Upper lobe of right lung (tissue), 1 donor: ENCODE measurements at regions not wholly inside any gene's neighbourhood (a gene's known extent, or its start where the extent isn't known, plus 50 kb on each side); places are given as distances from the start of the nearest gene placed in this dataset.

Experiments used
- ATAC-seq: fragments of 200-7000 bp; cut with Tn5 transposase; one replicate; pipeline ENCODE4 v1.9.1; 2020; ENCODE audit warnings: mild to moderate bottlenecking, moderate library complexity
- DNase-seq: peaks from one replicate; pipeline ENCODE4 v3.0.0-alpha.2; 2020
- H3K27ac ChIP-seq: fragments of 200-600 bp; one replicate; pipeline ENCODE4 v1.8.0; 2022
- H3K27me3 ChIP-seq: fragments of 200-600 bp; one replicate; pipeline ENCODE4 v1.8.0; 2022; ENCODE audit warnings: mild to moderate bottlenecking
- H3K36me3 ChIP-seq: fragments of 200-600 bp; one replicate; pipeline ENCODE4 v1.8.0; 2022
- H3K4me1 ChIP-seq: fragments of 200-600 bp; one replicate; pipeline ENCODE4 v1.8.0; 2022
- H3K4me3 ChIP-seq: fragments of 200-600 bp; one replicate; pipeline ENCODE4 v1.8.0; 2022; ENCODE audit warnings: mild to moderate bottlenecking
- H3K9me3 ChIP-seq: fragments of 200-600 bp; one replicate; pipeline ENCODE4 v1.8.0; 2022
- intact Hi-C: fragments of 100-400 bp; cut with DNase I; formaldehyde crosslinking; loops from one replicate; pipeline ENCODE4 v1.11.0; 2022
- TF ChIP-seq, protein P1 (sequence below): fragments of 200-600 bp; IDR thresholded peaks from one replicate; pipeline ENCODE4 v1.8.0; 2022; ENCODE audit warnings: antibody characterized with exemption
- donor health status: DM: no; HTN: yes; CAD: no; lungs with severe emphysema.

- H3K4me3 ChIP-seq: no peak overlapping the region
- H3K27me3 ChIP-seq: no peaks in the 10 kb centered on the region
- TF ChIP-seq, protein P1, sequence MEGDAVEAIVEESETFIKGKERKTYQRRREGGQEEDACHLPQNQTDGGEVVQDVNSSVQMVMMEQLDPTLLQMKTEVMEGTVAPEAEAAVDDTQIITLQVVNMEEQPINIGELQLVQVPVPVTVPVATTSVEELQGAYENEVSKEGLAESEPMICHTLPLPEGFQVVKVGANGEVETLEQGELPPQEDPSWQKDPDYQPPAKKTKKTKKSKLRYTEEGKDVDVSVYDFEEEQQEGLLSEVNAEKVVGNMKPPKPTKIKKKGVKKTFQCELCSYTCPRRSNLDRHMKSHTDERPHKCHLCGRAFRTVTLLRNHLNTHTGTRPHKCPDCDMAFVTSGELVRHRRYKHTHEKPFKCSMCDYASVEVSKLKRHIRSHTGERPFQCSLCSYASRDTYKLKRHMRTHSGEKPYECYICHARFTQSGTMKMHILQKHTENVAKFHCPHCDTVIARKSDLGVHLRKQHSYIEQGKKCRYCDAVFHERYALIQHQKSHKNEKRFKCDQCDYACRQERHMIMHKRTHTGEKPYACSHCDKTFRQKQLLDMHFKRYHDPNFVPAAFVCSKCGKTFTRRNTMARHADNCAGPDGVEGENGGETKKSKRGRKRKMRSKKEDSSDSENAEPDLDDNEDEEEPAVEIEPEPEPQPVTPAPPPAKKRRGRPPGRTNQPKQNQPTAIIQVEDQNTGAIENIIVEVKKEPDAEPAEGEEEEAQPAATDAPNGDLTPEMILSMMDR: no peak
- H3K9me3 ChIP-seq: no peaks in the 10 kb centered on the region
- H3K27ac ChIP-seq: no peak overlapping the region
- no peaks in the 10 kb centered on the region for H3K4me1 ChIP-seq
- intact Hi-C loops: no loop called here
- no peaks in the 10 kb centered on the region for H3K36me3 ChIP-seq
- DNase-seq (no peak), ATAC-seq (no peak)
Measured at GRCh38 chr7:32250471-32251260, 180.5 kb upstream of the PDE1C start.

GRCh38 chr7:32250003-32250402 lies 179.8 kb upstream of the PDE1C start:
- intact Hi-C loops: no loop called here
- no peak for ATAC-seq
- no peak for DNase-seq
- Histone ChIP-seq H3K27ac (no peak overlapping the region), H3K36me3 (no peaks in the 10 kb centered on the region), H3K4me3 (no peak overlapping the region), H3K4me1 (no peaks in the 10 kb centered on the region), H3K27me3 (no peaks in the 10 kb centered on the region), H3K9me3 (no peaks in the 10 kb centered on the region)
- TF ChIP-seq, protein P1: no peak

- no peaks in the 10 kb centered on the region for H3K4me1 ChIP-seq
- DNase-seq (no peak), ATAC-seq (no peak)
- TF ChIP-seq, protein P1: no peak
- H3K36me3 ChIP-seq: no peaks in the 10 kb centered on the region
- H3K27me3 ChIP-seq: no peaks in the 10 kb centered on the region
- intact Hi-C loops: no loop called here
- no peaks in the 10 kb centered on the region for H3K9me3 ChIP-seq
- H3K27ac ChIP-seq: no peak overlapping the region
- no peak overlapping the region for H3K4me3 ChIP-seq
Measured at GRCh38 chr7:32248522-32248921, 178.3 kb upstream of the PDE1C start.

DNA sequence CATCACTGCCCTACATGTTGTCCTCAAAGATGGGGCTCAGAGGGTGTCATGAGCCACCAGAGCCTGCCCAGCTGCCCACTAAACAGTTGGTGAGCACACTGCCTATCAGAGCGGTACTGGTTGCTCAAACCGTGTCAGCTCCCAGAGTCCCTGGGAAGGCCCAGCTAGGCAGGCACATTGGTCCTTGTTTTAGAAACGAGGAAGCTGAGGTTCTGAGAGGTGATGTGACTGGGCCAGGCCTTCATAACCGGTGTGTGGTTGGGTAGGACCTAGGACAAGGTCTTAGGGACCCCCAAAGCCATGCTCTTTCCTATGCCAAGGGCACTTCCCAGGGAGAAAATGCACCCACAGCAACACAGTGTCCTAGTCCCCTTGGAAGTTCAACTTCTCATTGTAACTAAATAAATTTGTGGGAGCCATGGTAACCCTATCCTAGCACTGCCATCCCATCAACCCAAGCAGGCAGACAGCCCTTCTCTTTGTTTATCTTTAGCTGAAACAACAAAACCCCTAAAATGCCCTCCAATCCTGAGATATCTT lies 174.7 kb upstream of the PDE1C start:
- no peak for ATAC-seq
- no peak for DNase-seq
- H3K9me3 ChIP-seq: no peaks in the 10 kb centered on the region
- H3K36me3 ChIP-seq: no peaks in the 10 kb centered on the region
- intact Hi-C loops: no loop called here
- TF ChIP-seq, protein P1: no peak
- H3K27me3 ChIP-seq: no peaks in the 10 kb centered on the region
- H3K4me3 ChIP-seq: no peak overlapping the region
- H3K4me1 ChIP-seq: no peaks in the 10 kb centered on the region
- no peak overlapping the region for H3K27ac ChIP-seq

DNA sequence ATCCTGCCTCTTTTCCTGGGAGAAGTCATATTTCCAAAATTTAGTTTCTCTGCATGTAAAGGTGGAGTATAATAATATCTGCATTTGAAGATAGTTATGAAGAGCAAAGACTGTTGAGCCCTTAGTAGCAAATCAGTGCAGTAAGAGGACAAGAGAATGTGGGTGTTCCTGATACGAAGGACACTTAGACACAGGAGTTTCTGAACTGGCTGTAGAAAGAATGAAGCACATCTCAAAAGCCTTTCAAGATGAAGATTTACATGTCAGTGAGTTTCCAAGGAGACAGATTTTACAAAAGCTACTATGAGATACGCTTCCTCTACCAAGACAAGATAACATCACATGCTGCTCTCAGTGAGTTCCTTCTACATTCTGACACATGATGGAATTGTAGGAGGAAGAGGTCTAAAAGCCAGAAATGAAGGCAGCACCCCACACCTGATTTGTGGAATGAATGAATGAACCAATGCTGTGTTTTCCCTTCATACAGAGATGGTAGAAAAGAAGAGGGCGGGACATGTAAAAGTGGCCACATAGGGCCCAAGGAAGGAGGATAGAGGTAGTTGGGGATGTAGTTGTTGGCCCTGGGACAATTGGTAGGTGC lies 173.6 kb upstream of the PDE1C start:
- H3K4me1 ChIP-seq: no peaks in the 10 kb centered on the region
- DNase-seq (no peak), ATAC-seq (no peak)
- TF ChIP-seq, protein P1: no peak
- intact Hi-C loops: no loop called here
- no peaks in the 10 kb centered on the region for H3K36me3 ChIP-seq
- H3K27ac ChIP-seq: no peak overlapping the region
- H3K4me3 ChIP-seq: no peak overlapping the region
- no peaks in the 10 kb centered on the region for H3K27me3 ChIP-seq
- H3K9me3 ChIP-seq: no peaks in the 10 kb centered on the region
